Hematopoietic multipotent progenitor cell (in vitro differentiated cells): ENCODE measurements at regions not wholly inside any gene's neighbourhood (a gene's known extent, or its start where the extent isn't known, plus 50 kb on each side); places are given as distances from the start of the nearest gene placed in this dataset.
A peak's percentile ranks its signal among the peaks of the same experiment; 100 is the strongest.

Experiments used
- DNase-seq, 3 donors: peaks; one replicate each; pipeline ENCODE4 v3.0.0-alpha.2; 2011 to 2015; ENCODE audit warnings: low read depth in 2 of 3, low spot score in 2 of 3

GRCh38 chr20:1720845-1721475, 63.4 kb upstream of the SIRPG start:
- no peak for DNase-seq

DNA sequence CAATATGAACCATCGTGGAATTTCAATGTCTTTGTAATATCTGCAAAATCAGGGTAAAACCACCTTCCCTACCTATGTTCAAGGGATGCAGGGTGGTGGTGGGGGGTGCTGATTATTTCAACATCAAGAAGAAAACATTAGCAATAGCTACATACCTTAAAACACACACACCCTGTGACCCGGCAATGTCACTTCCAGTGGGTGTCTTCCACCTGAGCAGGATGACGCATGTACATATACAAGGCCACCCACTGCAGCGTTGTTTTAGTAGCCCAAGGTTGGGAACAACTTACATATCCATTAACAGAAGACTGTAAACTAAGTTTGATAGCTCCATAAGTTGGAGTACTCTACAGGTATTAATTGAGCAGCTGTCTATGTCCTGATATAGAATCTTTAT, 62.6 kb upstream of the SIRPG start:
- no peak for DNase-seq

GRCh38 chr20:1718604-1719384, 61.2 kb upstream of the SIRPG start:
- DNase-seq: no peak

- DNase-seq: no peak
Observed at GRCh38 chr20:1712634-1713624, 55.4 kb upstream of the SIRPG start.

DNA sequence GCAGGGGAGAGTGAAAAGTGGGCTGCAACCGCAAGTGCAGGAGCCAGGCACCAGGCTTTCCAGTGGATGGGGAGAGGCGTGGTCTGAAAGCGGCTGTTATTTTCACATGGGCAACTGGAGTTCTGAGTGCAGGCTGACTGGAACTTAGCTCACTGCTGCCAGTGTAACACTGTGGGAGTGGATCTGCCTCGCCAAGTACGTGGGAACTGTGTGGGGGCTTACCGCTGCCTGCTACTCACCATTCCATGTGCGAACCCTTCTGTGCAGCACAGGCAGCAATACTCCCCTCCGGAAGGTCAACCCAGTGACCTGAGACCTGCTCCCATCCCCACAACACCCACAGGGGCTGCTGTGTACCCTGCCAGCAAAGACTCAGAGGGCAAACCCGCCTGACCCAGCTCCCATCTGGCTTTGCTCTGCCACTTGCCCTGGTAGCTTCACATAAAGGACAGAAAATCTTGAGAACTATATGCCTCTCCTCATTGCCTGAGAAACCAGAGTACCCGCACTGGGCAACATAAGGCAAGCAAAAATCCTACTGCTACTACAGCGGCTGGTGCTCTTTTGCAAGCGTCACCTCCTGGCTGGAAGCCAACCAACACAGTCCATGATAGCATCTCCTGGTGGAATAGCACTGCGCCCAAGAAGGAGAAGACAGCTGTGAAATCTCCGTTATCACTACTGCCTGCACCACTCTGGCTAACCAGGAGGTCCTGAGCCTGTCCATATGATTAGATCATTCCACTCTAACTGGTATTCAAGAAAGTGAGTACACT, 54.4 kb upstream of the SIRPG start:
- DNase-seq: peak in 1 of 3 donors; percentile 11

GRCh38 chr20:1711266-1711665, 53.7 kb upstream of the SIRPG start:
- no peak for DNase-seq

GRCh38 chr20:1710484-1710883, 52.9 kb upstream of the SIRPG start:
- DNase-seq: no peak

- peak in 2 of 3 donors; percentile 39 to 80 for DNase-seq
Observed at GRCh38 chr20:1707588-1708449, 50.2 kb upstream of the SIRPG start.
